Common myeloid progenitor, CD34-positive (primary cell): ENCODE measurements at regions not wholly inside any gene's neighbourhood (a gene's known extent, or its start where the extent isn't known, plus 50 kb on each side); places are given as distances from the start of the nearest gene placed in this dataset.
"Not testable (repeated sequence)": the region's sequence is repeated elsewhere in the genome, so short reads cannot be mapped to it uniquely, and the experiment has no call there.

Experiments used
- CTCF ChIA-PET: fragments of 350-600 bp; sonication (Branson Sonifier 250); formaldehyde crosslinking; loops from one replicate; lab custom pipeline; 2021; ENCODE audit warnings: antibody characterized with exemption; lab: Charles Lee
- POLR2A ChIA-PET: fragments of 350-600 bp; sonication (Branson Sonifier 250); formaldehyde crosslinking; loops from one replicate; lab custom pipeline; 2021; ENCODE audit warnings: antibody characterized with exemption; lab: Charles Lee
- DNase-seq, 3 donors: peaks; one replicate each; pipeline versions ENCODE4 v3.0.0 to v3.0.0-alpha.2; 2013
- H3K27ac ChIP-seq, 2 experiments: 1 replicate in 1 of 2; 2 replicates in 1 of 2; pipeline ENCODE4 v1.7.0; 2013; ENCODE audit warnings: inconsistent platforms in 2 of 2, low read length in 2 of 2, mild to moderate bottlenecking in 2 of 2, low read depth in 1 of 2, moderate library complexity in 1 of 2; ENCODE audit not compliant: severe bottlenecking in 2 of 2, insufficient read depth in 1 of 2, poor library complexity in 1 of 2
- H3K27me3 ChIP-seq, 5 experiments: replicated peaks in 2 of 5; 1 replicate in 3 of 5; 2 replicates in 2 of 5; pipeline versions ENCODE4 v1.6.1 to v1.7.0; 2013; ENCODE audit warnings: low read length in 4 of 5, mild to moderate bottlenecking in 2 of 5, moderate library complexity in 2 of 5, inconsistent platforms in 1 of 5; ENCODE audit not compliant: insufficient read depth in 5 of 5, control insufficient read depth in 4 of 5
- H3K36me3 ChIP-seq, 4 experiments: 1 replicate in 2 of 4; 2 replicates in 2 of 4; pipeline versions ENCODE4 v1.6.1 to v1.7.0; 2013; ENCODE audit warnings: low read length in 3 of 4, control low read depth in 1 of 4, mild to moderate bottlenecking in 1 of 4; ENCODE audit not compliant: control insufficient read depth in 4 of 4, insufficient read depth in 4 of 4
- H3K4me1 ChIP-seq, 4 experiments: 1 replicate in 3 of 4; 2 replicates in 1 of 4; pipeline versions ENCODE4 v1.6.1 to v1.7.1; 2013; ENCODE audit warnings: low read length in 3 of 4, mild to moderate bottlenecking in 3 of 4, control low read depth in 1 of 4, inconsistent platforms in 1 of 4, moderate library complexity in 1 of 4; ENCODE audit not compliant: control insufficient read depth in 4 of 4, insufficient read depth in 4 of 4; ENCODE audit errors: control extremely low read depth in 1 of 4
- H3K4me3 ChIP-seq, 7 experiments: 1 replicate in 4 of 7; 2 replicates in 3 of 7; pipeline versions ENCODE4 v1.5.1 to v1.7.0; 2013; ENCODE audit warnings: mild to moderate bottlenecking in 7 of 7, low read length in 6 of 7, moderate library complexity in 6 of 7, inconsistent platforms in 2 of 7, low read depth in 2 of 7, control low read depth in 1 of 7; ENCODE audit not compliant: insufficient read depth in 4 of 7, control insufficient read depth in 1 of 7; ENCODE audit errors: extremely low read depth in 1 of 7
- H3K9me3 ChIP-seq, 5 experiments: 1 replicate in 4 of 5; 2 replicates in 1 of 5; pipeline versions ENCODE4 v1.6.1 to v1.7.1; 2013; ENCODE audit warnings: low read length in 4 of 5, mild to moderate bottlenecking in 2 of 5, inconsistent platforms in 1 of 5, low read depth in 1 of 5, moderate library complexity in 1 of 5; ENCODE audit not compliant: control insufficient read depth in 4 of 5, insufficient read depth in 2 of 5; ENCODE audit errors: control extremely low read depth in 1 of 5
- WGBS: methylation state at CpG from one replicate; pipeline ENCODE4 v1.1.5; 2013; ENCODE audit not compliant: insufficient coverage; 5-methylcytosine and 5-hydroxymethylcytosine counted together

- H3K4me3 ChIP-seq, H3K36me3 ChIP-seq, H3K27ac ChIP-seq, CTCF ChIA-PET, POLR2A ChIA-PET, H3K4me1 ChIP-seq, DNase-seq, H3K27me3 ChIP-seq: not testable (repeated sequence)
- peaks cover 0 to 21% (median 4%) of the 10 kb centered on the region in 5 experiments for H3K9me3 ChIP-seq
- 95% methylated on average over 6 of the region's 8 CpGs for WGBS
Measured at GRCh38 chr15:93734976-93735375, 496.4 kb upstream of the MCTP2 start.

GRCh38 chr15:93730724-93731123, 500.6 kb upstream of the MCTP2 start:
- H3K27ac ChIP-seq = no peak overlapping the region
- WGBS = 94% methylated on average over 11 of the region's 11 CpGs
- H3K36me3 ChIP-seq = no peaks in the 10 kb centered on the region
- peaks cover 0 to 6% (median 2%) of the 10 kb centered on the region in 5 experiments for H3K9me3 ChIP-seq
- no peak overlapping the region for H3K4me3 ChIP-seq
- no peaks in the 10 kb centered on the region for H3K27me3 ChIP-seq
- H3K4me1 ChIP-seq = no peaks in the 10 kb centered on the region
- ChIA-PET CTCF (no interaction called here), POLR2A (no interaction called here)
- no peak for DNase-seq

GRCh38 chr15:93722165-93722564, 509.2 kb upstream of the MCTP2 start:
- H3K9me3 ChIP-seq = no peaks in the 10 kb centered on the region
- no peak for DNase-seq
- no peak overlapping the region for H3K4me3 ChIP-seq
- ChIA-PET CTCF (no interaction called here), POLR2A (no interaction called here)
- H3K4me1 ChIP-seq = no peaks in the 10 kb centered on the region
- no peak overlapping the region for H3K27ac ChIP-seq
- no peaks in the 10 kb centered on the region for H3K36me3 ChIP-seq
- H3K27me3 ChIP-seq = no peaks in the 10 kb centered on the region

GRCh38 chr15:93720607-93721006, 510.8 kb upstream of the MCTP2 start:
- H3K4me1 ChIP-seq = no peaks in the 10 kb centered on the region
- no peak for DNase-seq
- no peak overlapping the region for H3K27ac ChIP-seq
- H3K4me3 ChIP-seq = no peak overlapping the region
- H3K36me3 ChIP-seq = no peaks in the 10 kb centered on the region
- ChIA-PET CTCF (interaction anchor here (0.6 kb wide), 1 partner anchor 1779 kb away, joined by 3 read pairs; no protein-coding TSS in a partner anchor), POLR2A (no interaction called here)
- no peaks in the 10 kb centered on the region for H3K9me3 ChIP-seq
- WGBS = 100% methylated on average over 1 of the region's 3 CpGs
- H3K27me3 ChIP-seq = no peaks in the 10 kb centered on the region

- ChIA-PET CTCF (no interaction called here), POLR2A (no interaction called here)
- Histone ChIP-seq H3K36me3 (no peaks in the 10 kb centered on the region), H3K4me1 (no peaks in the 10 kb centered on the region), H3K4me3 (no peak overlapping the region), H3K27ac (no peak overlapping the region), H3K27me3 (no peaks in the 10 kb centered on the region), H3K9me3 (no peaks in the 10 kb centered on the region)
- 83% methylated on average over 1 of the region's 2 CpGs for WGBS
- no peak for DNase-seq
Measured at GRCh38 chr15:93719921-93720351, 511.4 kb upstream of the MCTP2 start.

- ChIA-PET POLR2A (no interaction called here), CTCF (no interaction called here)
- Histone ChIP-seq H3K4me3 (no peak overlapping the region), H3K36me3 (no peaks in the 10 kb centered on the region), H3K27ac (no peak overlapping the region), H3K4me1 (no peaks in the 10 kb centered on the region), H3K27me3 (no peaks in the 10 kb centered on the region), H3K9me3 (no peaks in the 10 kb centered on the region)
- DNase-seq = no peak
- 73% methylated on average over 5 of the region's 5 CpGs for WGBS
Measured at GRCh38 chr15:93716615-93717231, 514.6 kb upstream of the MCTP2 start.

GRCh38 chr15:93709708-93710107, 521.7 kb upstream of the MCTP2 start:
- no CpG with 5 or more reads among the region's 1 CpG for WGBS
- CTCF ChIA-PET = no interaction called here
- H3K4me1 ChIP-seq = no peaks in the 10 kb centered on the region
- POLR2A ChIA-PET = no interaction called here
- H3K27me3 ChIP-seq = peaks cover 0 to 8% (median 0%) of the 10 kb centered on the region in 5 experiments
- no peak for DNase-seq
- no peak overlapping the region for H3K27ac ChIP-seq
- H3K36me3 ChIP-seq = no peaks in the 10 kb centered on the region
- H3K4me3 ChIP-seq = no peak overlapping the region
- no peaks in the 10 kb centered on the region for H3K9me3 ChIP-seq
